Hematopoietic multipotent progenitor cell treated with erythropoietin and hydrocortisone succinate and interleukin-3 and kit ligand, for 4 days (in vitro differentiated cells): ENCODE measurements at regions not wholly inside any gene's neighbourhood (a gene's known extent, or its start where the extent isn't known, plus 50 kb on each side); places are given as distances from the start of the nearest gene placed in this dataset.
"Not testable (repeated sequence)": the region's sequence is repeated elsewhere in the genome, so short reads cannot be mapped to it uniquely, and the experiment has no call there.

Experiments used
- DNase-seq: peaks from one replicate; pipeline ENCODE4 v3.0.0-alpha.2; 2015

DNA sequence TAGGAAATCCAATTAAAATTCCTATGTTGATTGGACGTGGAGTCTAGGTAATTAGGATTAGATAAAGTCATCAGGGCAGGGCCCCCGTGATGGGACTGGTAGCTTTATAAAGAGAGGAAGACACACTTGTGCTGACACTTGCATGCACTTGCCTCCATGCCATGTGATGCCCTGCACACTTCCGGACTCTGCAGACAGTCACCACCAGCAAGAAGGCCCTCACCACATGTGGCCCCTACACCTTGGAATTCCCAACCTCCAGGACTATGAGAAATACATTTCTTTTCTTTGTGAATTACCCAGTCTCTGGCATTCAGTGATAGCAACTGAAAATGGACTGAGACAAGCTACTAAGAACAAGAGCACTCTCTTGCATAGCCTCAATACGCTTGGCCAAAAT, 90.6 kb downstream of the CRYGS start:
- DNase-seq, result no peak

DNA sequence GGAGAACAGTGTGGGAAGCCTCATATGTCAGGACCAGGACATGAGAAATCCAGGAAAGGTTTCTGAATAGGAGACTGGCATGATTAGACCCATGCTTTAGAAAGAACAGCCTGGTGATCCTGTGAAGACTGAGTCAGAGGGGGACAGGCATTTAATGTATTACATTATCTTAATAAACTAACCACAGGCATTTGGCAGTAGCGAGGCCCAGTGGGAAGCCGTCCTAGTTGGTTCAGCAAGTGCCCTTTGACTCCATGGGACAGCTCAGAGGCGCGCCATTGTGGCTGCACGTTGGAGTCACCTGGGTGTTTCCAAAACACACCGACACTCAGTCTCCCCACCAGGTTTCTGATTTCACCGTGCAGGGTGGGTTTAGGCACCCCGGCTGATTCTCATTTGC, 90.5 kb upstream of the DGKG start:
- no peak for DNase-seq

DNA sequence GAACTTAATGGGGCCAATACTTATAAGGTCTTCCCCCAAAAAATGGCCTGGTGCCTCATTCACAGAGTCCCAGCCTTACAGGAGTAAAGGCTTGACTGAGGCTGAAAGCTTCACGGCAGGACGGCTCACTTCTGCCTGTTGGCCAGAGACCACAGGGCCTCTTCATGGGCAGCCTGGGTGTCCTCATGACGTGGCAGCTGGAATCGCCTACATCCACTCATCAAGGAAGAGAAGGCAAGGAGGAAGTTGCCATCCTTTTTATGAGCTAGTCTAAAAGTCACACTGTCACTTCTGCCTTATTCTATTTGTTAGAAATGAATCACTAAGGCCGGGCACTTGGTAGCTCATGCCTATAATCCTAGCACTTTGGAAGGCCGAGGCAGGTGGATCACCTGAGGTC, 89.3 kb upstream of the DGKG start:
- DNase-seq, result no peak

DNA sequence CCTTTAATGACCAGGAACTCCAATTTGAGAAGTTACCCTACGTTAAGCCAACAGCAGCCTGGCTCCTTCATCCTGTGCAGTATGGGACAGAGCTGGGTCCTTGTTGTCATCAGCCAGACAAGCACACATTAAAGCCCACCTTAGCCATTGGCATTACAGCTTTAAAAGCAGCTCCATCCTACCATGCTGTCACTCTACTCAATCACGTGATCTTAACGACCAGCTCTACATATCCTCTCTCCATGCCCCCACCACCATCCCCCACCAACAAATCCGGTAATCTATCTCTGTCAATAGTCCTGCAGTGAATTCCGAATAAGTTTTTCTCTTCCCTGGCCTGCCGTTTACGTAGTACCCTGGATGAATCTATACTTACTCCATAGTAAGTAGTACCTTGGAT, 82.9 kb upstream of the DGKG start:
- no peak for DNase-seq

DNA sequence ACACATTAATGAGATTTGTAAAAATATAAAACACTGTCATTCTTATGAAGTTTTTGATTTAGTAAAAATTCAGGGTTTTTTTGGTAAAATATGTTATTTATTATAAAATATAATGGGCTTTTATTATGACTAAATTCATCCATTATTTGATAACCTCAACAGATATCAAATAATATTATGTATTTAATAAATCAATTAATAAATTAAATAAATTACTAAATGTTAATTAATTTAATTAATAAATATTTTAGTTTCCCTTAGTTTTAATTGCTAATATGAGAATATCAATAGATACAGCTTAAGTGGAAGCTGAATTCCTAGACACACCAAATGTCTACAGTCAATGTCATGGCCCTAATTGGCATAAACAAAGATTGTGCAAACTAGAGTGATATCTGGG, 82.3 kb upstream of the DGKG start:
- no peak for DNase-seq

DNA sequence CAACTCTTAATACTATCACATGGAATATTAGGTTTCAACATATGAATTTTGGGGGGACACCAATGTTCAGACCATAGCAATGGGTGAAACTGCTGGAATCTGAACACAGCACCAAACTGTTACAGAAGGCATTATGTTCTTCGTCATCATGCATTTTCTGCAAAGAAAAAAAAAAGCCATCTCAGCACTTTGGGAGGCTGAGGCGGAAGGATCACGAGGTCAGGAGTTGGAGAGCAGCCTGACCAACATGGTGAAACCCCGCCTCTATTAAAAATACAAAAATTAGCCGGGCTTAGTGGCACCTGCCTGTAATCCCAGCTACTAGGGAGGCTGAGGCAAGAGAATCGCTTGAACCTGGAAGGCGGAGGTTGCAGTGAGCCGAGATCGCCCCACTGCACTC, 80.9 kb upstream of the DGKG start:
- DNase-seq, result not testable (repeated sequence)

DNA sequence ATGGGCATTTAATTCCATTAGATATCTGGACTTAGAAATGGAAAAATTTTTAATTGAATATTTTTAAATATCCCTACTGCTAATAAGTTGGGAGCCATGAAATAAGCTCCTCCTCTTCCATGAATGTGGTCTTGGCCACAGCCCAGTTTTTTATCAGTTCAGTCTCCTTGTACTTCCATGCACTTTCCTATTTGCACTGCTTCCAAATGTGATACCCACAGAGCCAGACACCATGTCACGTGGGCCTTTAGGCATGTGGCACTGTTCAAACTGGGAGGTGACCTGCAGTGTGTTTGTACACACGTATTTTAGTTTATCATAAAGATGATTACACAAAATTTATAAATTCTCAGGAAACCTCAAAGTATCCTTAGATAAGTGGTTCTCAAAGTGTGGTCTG, 80.1 kb upstream of the DGKG start:
- DNase-seq, result peak; percentile 19

DNA sequence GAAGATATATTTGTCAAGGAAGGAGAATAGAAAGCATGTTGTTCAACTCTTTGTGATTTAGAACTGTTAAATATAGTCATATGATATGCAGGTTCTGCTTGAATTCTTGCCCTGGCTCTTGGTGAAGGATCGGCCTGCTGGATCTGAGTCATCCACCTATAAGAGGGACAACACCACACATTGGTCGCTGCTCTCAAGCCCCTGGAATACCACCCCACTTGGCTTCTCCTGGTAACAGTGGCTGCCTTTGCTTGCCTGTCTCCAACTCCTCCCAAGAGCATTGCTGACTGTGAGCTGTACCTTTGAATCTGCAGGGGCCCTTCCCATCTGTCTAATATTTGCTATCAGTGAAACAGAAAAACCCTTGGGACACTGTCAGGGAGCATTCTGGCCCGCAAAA, 78.9 kb upstream of the DGKG start:
- no peak for DNase-seq

DNA sequence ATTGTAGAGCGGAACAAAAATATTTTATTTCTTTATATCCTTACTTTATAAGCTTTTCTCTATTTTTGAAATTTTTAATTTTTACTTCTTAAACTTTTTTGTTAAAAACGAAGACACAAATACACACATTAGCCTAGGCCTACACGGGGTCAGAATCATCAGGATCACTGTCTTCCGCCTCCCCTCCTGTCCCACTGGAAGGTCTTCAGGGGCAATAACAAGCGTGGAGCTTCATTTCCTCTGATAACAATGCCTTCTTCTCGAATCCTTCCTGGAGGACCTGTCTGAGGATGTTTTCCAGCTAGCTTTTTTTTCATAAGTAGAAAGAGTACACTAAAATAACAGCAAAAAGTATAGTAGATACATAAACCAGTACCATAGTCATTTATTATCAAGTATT, 77.7 kb upstream of the DGKG start:
- no peak for DNase-seq

DNA sequence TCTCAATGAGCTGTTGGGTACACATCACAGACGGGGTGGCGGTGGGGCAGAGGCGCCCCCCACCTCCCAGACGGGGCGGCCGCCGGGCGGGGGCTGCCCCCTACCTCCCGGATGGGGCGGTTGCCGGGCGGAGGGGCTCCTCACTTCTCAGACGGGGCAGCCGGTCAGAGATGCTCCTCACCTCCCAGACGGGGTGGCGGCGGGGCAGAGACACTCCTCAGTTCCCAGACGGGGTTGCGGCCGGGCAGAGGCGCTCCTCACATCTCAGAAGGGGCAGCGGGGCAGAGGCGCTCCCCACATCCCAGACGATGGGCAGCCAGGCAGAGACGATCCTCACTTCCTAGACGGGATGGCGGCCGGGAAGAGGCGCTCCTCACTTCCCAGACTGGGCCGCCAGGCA, 73.3 kb upstream of the DGKG start:
- DNase-seq, result not testable (repeated sequence)

DNA sequence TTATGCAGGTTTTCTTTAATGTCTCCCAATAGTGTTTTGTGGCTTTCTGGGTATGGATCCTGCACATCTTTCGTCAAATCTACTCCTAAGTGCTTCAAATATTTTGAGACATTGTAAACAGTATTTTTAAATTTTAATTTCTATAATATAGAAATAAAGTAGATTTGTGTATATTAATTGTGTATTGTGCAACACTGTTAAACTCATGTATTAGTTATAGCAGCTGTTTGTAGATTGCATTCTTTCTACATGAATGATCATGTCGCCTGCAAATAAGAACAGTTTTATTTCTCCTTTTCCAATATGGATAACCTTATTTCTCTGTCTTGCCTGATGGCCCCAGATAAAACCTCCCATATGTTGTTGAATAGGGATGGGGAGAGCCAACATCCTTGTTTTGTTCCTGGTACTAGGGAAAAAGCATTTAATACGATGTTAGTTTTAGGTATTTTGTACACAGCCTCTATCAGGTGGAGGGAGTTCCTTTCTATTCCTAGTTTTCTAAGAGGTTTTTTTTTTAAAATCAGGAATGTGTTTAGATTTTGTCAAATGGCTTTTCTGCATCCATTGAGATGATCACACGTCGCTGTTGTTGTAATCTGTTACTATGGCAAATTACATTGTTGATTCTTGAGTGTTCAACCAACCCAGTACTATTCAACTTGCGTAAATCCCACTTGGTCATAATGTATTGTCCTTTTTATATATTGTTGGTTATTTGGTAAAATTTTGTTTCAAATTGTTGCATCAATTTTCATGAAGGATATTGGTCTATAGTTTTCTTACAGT, 71.1 kb upstream of the DGKG start:
- no peak for DNase-seq

DNA sequence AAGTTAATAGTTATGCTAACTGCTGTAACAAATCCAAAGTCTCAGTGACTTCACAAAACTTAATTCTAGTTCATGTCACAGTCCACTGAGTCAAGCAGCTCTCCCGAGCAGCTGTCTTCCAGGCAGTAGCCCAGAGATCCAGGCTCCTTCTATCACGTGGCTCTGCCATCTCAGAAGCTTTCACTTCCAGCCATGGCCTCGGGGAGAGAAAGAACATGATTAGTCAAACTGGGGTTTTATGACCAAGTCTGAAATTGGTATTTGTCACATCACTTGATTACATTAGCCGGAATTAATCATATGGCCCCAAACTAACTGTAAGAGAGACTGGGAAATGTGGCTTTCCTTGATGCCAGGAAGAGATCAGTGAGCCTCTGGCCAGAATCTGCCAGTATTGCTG, 70.2 kb upstream of the DGKG start:
- no peak for DNase-seq

DNA sequence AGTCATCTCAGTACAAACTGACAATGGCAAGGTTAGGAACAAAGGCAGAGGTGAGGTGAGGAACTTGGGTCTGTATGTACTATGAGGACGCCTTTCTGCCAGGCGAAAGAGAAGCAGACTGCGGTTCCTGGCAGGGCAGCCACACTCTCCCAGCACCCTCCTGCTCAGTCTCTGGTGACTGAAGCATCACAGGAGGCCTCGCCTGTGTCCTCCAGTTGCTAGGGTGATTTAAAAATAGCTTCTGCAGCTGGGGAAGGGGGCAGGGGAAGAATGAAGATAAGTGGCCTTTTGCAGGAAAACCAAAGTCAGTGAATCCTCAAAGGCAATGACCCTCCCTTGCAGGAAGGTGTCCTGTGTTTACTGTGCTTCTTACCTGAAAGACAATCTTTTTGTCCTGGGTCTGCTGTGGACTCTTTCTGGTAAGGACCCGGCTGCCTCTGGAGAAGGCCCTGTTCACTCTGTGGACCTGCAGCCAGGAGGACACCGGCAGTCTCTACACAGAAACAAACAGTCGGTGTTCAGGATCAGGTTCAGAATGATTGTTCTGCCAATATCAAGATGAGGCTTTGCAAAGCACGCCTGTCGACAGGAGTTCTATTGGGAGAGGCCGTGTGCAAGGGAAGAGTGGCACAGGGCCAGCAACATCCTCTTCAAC, 65.7 kb upstream of the DGKG start:
- DNase-seq, result no peak

DNA sequence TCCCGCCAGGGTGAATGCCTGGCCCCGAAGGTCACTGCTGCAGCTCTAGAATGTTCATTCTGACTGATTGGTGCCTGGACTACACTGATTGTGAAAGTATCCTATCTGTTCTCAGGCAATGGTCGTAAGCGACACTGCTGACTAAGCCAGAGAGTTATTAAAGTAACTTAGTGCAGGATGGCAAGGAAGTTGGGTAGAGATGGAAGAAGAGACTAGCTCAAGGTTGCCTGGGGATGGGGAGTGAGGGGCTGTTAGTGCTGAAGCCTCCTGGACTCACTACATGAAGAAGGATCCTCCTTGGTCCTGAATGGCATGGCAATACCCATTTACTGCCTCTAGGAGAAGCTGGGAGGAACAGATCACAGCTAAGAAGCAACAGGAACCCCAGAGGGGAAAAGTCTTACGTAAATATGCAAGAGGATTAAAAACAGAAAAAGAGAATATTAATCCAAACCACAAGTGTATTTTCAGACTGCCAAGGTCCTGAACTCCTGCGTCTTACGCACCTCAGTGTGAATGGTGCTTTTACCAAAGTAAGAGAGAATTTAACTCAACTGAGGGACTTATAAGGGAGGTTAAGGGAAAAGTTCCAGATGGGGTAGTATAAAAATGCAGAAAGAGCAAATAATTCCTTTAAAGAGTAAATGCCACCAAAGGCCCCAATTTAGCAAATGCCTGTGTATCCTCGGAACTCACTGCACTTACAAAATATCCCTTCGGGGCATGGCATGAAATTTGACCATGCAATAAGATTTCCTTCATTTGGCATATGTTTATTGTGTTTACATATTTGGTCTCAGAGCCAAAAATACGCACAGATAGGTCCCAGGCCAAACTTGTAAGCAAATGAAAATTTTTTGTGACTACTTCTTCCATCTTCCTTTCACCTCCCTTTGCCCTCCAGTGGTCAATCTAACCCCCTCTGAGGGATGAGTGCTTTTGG, 64.0 kb upstream of the DGKG start:
- DNase-seq, result peak; percentile 48

DNA sequence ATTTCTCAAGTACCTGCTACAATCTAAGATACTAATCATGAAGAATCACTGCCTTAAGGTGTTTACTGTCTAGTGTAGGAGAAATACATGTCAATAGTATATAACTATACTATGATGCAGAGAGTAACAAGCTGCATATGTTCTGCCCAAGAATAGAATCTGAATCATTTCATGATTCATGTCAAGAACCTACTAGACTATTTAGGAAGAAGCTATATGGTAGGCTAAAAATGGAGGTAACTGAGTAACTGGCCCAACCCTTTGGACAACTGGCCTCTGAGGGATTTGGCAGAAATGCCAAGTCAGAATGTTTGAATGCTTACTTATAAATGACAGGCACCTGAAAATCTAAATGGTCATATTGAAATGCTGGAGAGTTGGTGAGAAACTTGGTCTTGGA, 59.9 kb upstream of the DGKG start:
- no peak for DNase-seq

DNA sequence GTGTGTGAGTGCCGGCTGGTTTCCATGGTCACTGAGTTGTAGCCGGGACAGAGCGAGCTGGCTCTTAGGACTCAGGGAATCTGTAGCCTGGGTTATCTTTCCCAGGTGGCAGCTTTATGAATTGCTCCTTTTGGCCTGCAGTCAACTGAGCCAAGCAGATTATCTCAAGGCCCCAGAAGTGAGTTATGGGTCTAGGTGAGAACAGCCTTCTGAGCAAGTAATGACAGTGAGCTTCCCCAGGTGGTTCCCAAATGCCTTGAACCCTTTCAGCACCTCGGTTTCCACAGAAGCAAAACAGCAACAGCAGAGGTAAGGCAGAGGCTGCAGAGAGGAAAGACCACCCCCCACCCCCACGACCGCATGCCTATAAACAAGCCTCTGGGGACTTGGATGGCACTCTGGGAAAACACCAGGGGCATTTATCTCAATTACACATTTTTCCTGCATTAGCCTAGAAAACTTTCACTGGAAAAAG, 56.7 kb upstream of the DGKG start:
- DNase-seq, result no peak

DNA sequence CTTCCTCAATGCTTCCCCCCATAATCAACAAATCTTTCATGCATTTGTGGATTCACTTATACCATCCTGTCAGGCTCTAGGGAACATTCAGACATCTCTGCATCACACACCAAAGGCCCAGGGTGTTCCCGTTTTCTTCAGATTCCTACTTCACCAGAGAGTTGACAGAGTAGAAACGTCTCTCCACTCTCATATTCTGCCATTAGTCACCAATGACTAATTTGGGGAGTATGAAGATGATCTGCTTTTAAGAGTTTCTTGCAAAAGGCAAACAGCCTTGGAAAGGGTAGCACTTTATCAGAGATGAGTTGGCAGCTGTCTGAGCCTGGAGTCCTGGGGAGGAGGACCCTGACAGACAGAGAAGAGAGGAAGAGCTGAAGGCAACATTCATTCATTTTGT, 55.8 kb upstream of the DGKG start:
- DNase-seq, result no peak

DNA sequence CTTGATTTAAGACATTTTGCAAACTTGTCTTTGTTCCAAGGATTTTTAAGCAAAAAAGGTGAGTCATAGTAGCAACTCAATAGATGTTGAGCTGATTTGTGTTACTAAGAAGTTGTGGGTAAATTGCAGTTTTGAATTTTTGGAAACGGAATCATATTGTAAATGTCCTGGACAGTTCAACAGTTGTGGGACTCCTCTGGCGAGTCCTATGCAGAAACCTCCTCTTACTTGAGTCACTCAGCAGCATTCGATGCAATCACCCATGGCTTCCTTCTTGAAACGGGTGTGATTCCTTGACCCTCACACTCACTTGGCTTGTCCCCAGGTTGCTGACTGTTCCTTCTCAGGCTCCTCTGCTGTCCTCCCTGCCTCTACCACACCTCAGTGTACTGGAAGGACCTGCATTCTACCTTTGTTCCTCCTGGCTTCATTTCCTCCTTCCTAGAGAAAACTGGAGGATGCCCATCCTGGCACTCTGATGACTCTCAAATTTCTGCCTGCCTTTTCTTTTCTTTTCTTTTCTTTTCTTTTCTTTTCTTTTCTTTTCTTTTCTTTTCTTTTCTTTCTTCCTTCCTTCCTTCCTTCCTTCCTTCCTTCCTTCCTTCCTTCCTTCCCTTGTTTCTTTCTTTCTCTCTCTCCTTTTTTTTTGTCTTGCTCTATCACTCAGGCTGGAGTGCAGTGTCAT, 52.8 kb upstream of the DGKG start:
- no peak for DNase-seq

DNA sequence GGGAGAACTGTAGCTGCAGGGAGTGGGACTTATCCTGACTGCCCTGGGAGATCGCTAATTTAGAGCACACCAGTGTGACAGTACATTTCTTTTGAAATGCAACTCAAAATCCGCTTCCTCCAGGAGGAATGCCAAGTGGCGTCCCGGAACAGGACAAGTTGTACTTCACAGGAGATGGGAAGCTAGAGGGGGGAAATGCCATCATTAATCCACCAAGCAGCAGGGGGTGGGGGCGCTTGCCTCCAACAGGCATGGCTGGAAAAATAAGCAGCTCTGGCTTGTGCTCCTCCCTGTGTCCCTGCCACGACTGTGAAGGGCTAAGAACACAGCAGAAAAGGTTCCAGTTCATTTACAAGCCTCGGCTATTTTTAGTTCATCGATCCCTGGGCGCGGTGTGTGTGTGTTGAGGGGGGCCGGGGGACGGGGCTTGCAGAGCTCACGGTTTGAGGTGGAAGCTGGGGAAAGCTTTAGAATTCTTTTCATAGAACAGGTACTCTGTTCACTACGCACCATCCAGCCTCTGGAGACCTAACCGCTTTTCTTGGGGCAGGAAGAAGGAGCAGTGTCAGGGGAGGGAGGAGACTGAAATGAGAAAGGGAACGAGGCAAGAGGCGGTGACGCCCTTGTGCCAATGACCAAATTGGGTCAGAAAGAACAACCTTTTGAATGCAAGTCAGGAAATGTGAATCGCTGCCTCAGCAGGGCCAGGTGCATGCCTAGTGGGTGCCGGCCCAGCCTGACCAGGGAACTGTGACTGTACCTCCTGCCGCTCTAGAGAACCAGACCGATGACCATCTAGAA, 51.8 kb upstream of the DGKG start:
- DNase-seq, result peak; percentile 30

DNA sequence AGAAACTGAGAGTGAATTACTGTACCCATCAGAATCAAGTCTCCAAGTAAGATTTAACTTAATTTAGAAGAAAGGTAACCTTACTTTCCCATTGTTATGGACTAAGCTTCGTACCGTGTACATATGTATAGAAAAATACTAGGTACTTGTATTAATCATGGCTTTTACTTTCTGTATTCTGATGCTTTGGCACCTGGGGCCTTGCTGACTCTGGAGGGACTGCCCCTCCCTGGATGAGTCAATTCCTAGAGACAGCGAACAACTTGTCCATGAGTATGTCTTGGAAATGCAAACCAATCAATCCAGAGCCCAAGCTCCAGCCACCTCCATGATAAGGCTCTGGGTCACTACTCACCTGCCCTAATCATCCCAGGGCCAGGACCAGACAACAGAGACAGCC, 50.0 kb upstream of the DGKG start:
- no peak for DNase-seq
